Activated T-cell treated with anti-CD3 and anti-CD28 coated beads, Interleukin-2, amount 50 U/mL, for 4 hours (primary cell): ENCODE measurements at regions not wholly inside any gene's neighbourhood (a gene's known extent, or its start where the extent isn't known, plus 50 kb on each side); places are given as distances from the start of the nearest gene placed in this dataset.

Source experiments
- ATAC-seq, 2 donors: fragments of 200-7000 bp; cut with Tn5 transposase; one replicate each; pipeline ENCODE4 v1.10.0; 2021
- DNase-seq: peaks from one replicate; pipeline ENCODE4 v3.0.0-alpha.2; 2020
- H3K27me3 Mint-ChIP-seq: one replicate; pipeline ENCODE4 v1.8.0; 2021; ENCODE audit warnings: low read depth, mixed read lengths
- H3K36me3 Mint-ChIP-seq: one replicate; pipeline ENCODE4 v1.8.0; 2022; ENCODE audit warnings: mixed read lengths; ENCODE audit not compliant: insufficient read depth
- H3K4me1 Mint-ChIP-seq: one replicate; pipeline ENCODE4 v1.8.0; 2021; ENCODE audit warnings: low read depth, mixed read lengths
- H3K4me3 Mint-ChIP-seq: one replicate; pipeline ENCODE4 v1.8.0; 2021; ENCODE audit warnings: mild to moderate bottlenecking, moderate library complexity, mixed read lengths
- H3K9me3 Mint-ChIP-seq: one replicate; pipeline ENCODE4 v1.8.0; 2021; ENCODE audit warnings: mixed read lengths

GRCh38 chr4:158996669-158997074, 106.2 kb upstream of the RAPGEF2 start:
- no peaks in the 10 kb centered on the region for H3K36me3 Mint-ChIP-seq

GRCh38 chr4:158997660-158998349, 105.1 kb upstream of the RAPGEF2 start:
- no peaks in the 10 kb centered on the region for H3K9me3 Mint-ChIP-seq
- DNase-seq (no peak), ATAC-seq (no peak)
- H3K4me1 Mint-ChIP-seq: no peaks in the 10 kb centered on the region
- no peaks in the 10 kb centered on the region for H3K36me3 Mint-ChIP-seq
- H3K27me3 Mint-ChIP-seq: no peaks in the 10 kb centered on the region
- no peak overlapping the region for H3K4me3 Mint-ChIP-seq

More at GRCh38 chr4:158996669-158997074, 106.2 kb upstream of the RAPGEF2 start:
- no peak for ATAC-seq
- DNase-seq: no peak
- no peaks in the 10 kb centered on the region for H3K27me3 Mint-ChIP-seq
- H3K4me1 Mint-ChIP-seq: no peaks in the 10 kb centered on the region
- H3K9me3 Mint-ChIP-seq: no peaks in the 10 kb centered on the region
- H3K4me3 Mint-ChIP-seq: no peak overlapping the region

- DNase-seq (no peak), ATAC-seq (no peak)
- Mint-ChIP-seq H3K9me3 (no peaks in the 10 kb centered on the region), H3K4me1 (peaks cover 1% of the 10 kb centered on the region), H3K27me3 (peaks cover 5% of the 10 kb centered on the region), H3K4me3 (no peak overlapping the region), H3K36me3 (no peaks in the 10 kb centered on the region)
Measured at GRCh38 chr4:158998624-158999023, 104.3 kb upstream of the RAPGEF2 start.

- peaks cover 5% of the 10 kb centered on the region for H3K27me3 Mint-ChIP-seq
- H3K9me3 Mint-ChIP-seq: no peaks in the 10 kb centered on the region
- H3K36me3 Mint-ChIP-seq: no peaks in the 10 kb centered on the region
- peaks cover 1% of the 10 kb centered on the region for H3K4me1 Mint-ChIP-seq
- no peak overlapping the region for H3K4me3 Mint-ChIP-seq
- DNase-seq (no peak), ATAC-seq (no peak)
Measured at GRCh38 chr4:158999166-158999682, 103.7 kb upstream of the RAPGEF2 start.

GRCh38 chr4:158999849-159000248, 103.0 kb upstream of the RAPGEF2 start:
- Mint-ChIP-seq H3K36me3 (no peaks in the 10 kb centered on the region), H3K27me3 (peaks cover 5% of the 10 kb centered on the region), H3K4me1 (peaks cover 1% of the 10 kb centered on the region), H3K9me3 (no peaks in the 10 kb centered on the region), H3K4me3 (no peak overlapping the region)
- no peak for DNase-seq
- ATAC-seq: no peak

- Mint-ChIP-seq H3K9me3 (no peaks in the 10 kb centered on the region), H3K4me1 (peaks cover 1% of the 10 kb centered on the region), H3K27me3 (peaks cover 5% of the 10 kb centered on the region), H3K36me3 (no peaks in the 10 kb centered on the region), H3K4me3 (no peak overlapping the region)
- ATAC-seq: no peak
- DNase-seq: no peak
Measured at GRCh38 chr4:159002950-159003349, 99.9 kb upstream of the RAPGEF2 start.

GRCh38 chr4:159003420-159004253, 99.2 kb upstream of the RAPGEF2 start:
- ATAC-seq (no peak), DNase-seq (no peak)
- H3K4me1 Mint-ChIP-seq: peaks cover 1% of the 10 kb centered on the region
- peaks cover 5% of the 10 kb centered on the region for H3K27me3 Mint-ChIP-seq
- no peak overlapping the region for H3K4me3 Mint-ChIP-seq
- no peaks in the 10 kb centered on the region for H3K36me3 Mint-ChIP-seq
- H3K9me3 Mint-ChIP-seq: no peaks in the 10 kb centered on the region

- Mint-ChIP-seq H3K4me1 (peaks cover 1% of the 10 kb centered on the region), H3K36me3 (no peaks in the 10 kb centered on the region), H3K27me3 (peaks cover 5% of the 10 kb centered on the region), H3K4me3 (no peak overlapping the region), H3K9me3 (no peaks in the 10 kb centered on the region)
- DNase-seq (no peak), ATAC-seq (no peak)
Measured at GRCh38 chr4:159006202-159006601, 96.7 kb upstream of the RAPGEF2 start.

GRCh38 chr4:159008671-159009070, 94.2 kb upstream of the RAPGEF2 start:
- no peak overlapping the region for H3K4me3 Mint-ChIP-seq
- H3K9me3 Mint-ChIP-seq: no peaks in the 10 kb centered on the region
- no peak for DNase-seq
- H3K4me1 Mint-ChIP-seq: no peaks in the 10 kb centered on the region
- H3K36me3 Mint-ChIP-seq: no peaks in the 10 kb centered on the region
- H3K27me3 Mint-ChIP-seq: no peaks in the 10 kb centered on the region
- ATAC-seq: no peak

- no peaks in the 10 kb centered on the region for H3K36me3 Mint-ChIP-seq
- no peaks in the 10 kb centered on the region for H3K9me3 Mint-ChIP-seq
- DNase-seq: no peak
- H3K4me3 Mint-ChIP-seq: no peak overlapping the region
- H3K4me1 Mint-ChIP-seq: no peaks in the 10 kb centered on the region
- no peak for ATAC-seq
- H3K27me3 Mint-ChIP-seq: no peaks in the 10 kb centered on the region
Measured at GRCh38 chr4:159009521-159009920, 93.4 kb upstream of the RAPGEF2 start.

GRCh38 chr4:159010100-159010499, 92.8 kb upstream of the RAPGEF2 start:
- H3K27me3 Mint-ChIP-seq: no peaks in the 10 kb centered on the region
- H3K4me1 Mint-ChIP-seq: no peaks in the 10 kb centered on the region
- ATAC-seq (no peak), DNase-seq (no peak)
- H3K4me3 Mint-ChIP-seq: no peak overlapping the region
- H3K9me3 Mint-ChIP-seq: no peaks in the 10 kb centered on the region
- H3K36me3 Mint-ChIP-seq: no peaks in the 10 kb centered on the region

- DNase-seq: no peak
- Mint-ChIP-seq H3K4me1 (no peaks in the 10 kb centered on the region), H3K27me3 (no peaks in the 10 kb centered on the region), H3K4me3 (no peak overlapping the region), H3K36me3 (no peaks in the 10 kb centered on the region), H3K9me3 (no peaks in the 10 kb centered on the region)
- ATAC-seq: no peak
Measured at GRCh38 chr4:159010563-159011260, 92.2 kb upstream of the RAPGEF2 start.

- ATAC-seq: no peak
- Mint-ChIP-seq H3K36me3 (no peaks in the 10 kb centered on the region), H3K27me3 (no peaks in the 10 kb centered on the region), H3K4me1 (no peaks in the 10 kb centered on the region), H3K4me3 (no peak overlapping the region), H3K9me3 (no peaks in the 10 kb centered on the region)
- DNase-seq: no peak
Measured at GRCh38 chr4:159012381-159012780, 90.5 kb upstream of the RAPGEF2 start.

- Mint-ChIP-seq H3K4me1 (no peaks in the 10 kb centered on the region), H3K36me3 (no peaks in the 10 kb centered on the region), H3K9me3 (no peaks in the 10 kb centered on the region), H3K4me3 (no peak overlapping the region), H3K27me3 (peaks cover 2% of the 10 kb centered on the region)
- ATAC-seq (no peak), DNase-seq (no peak)
Measured at GRCh38 chr4:159013692-159014091, 89.2 kb upstream of the RAPGEF2 start.
